HepG2 (cell line): ENCODE measurements at regions not wholly inside any gene's neighbourhood (a gene's known extent, or its start where the extent isn't known, plus 50 kb on each side); places are given as distances from the start of the nearest gene placed in this dataset.

Source experiments
- CAMTA2 ChIP-seq: sonication (generic); formaldehyde crosslinking; IDR thresholded peaks from 2 replicates; pipeline ENCODE4 v1.4.0; 2020; ENCODE audit warnings: mild to moderate bottlenecking, missing genetic modification reagents, borderline replicate concordance
- FOSL1 ChIP-seq: sonication (generic); formaldehyde crosslinking; IDR thresholded peaks from 2 replicates; pipeline ENCODE4 v1.9.0; 2021; ENCODE audit warnings: missing genetic modification reagents, borderline replicate concordance
- HNF4G ChIP-seq, 2 experiments: sonication (generic) in 1 of 2; formaldehyde crosslinking in 1 of 2; IDR thresholded peaks; 2 replicates each; pipeline versions ENCODE4 v1.4.0 to v1.6.1; 2011 to 2020; ENCODE audit warnings: borderline replicate concordance in 2 of 2, low read depth in 2 of 2, mild to moderate bottlenecking in 2 of 2, low read length in 1 of 2, missing genetic modification reagents in 1 of 2, moderate library complexity in 1 of 2
- KLF16 ChIP-seq, 2 experiments: sonication (generic) in 1 of 2; formaldehyde crosslinking in 1 of 2; IDR thresholded peaks; 2 replicates each; pipeline versions ENCODE4 v1.6.1 to v1.8.0; 2016 to 2023; ENCODE audit warnings: missing genetic modification reagents in 2 of 2, missing compliant biosample characterization in 1 of 2
- MTF1 ChIP-seq: sonication (generic); formaldehyde crosslinking; IDR thresholded peaks from 2 replicates; pipeline ENCODE4 v1.5.0; 2020; ENCODE audit warnings: missing genetic modification reagents
- NCOR1 ChIP-seq: fragments of 200-600 bp; sonication (generic); IDR thresholded peaks from 2 replicates; pipeline ENCODE4 v1.7.0; 2017; ENCODE audit warnings: antibody characterized with exemption, low read length, borderline replicate concordance
- SETDB1 ChIP-seq: sonication (generic); formaldehyde crosslinking; IDR thresholded peaks from 2 replicates; pipeline ENCODE4 v1.5.1; 2020; ENCODE audit warnings: missing genetic modification reagents, mild to moderate bottlenecking, borderline replicate concordance
- SIX4 ChIP-seq: sonication (generic); formaldehyde crosslinking; IDR thresholded peaks from 2 replicates; pipeline ENCODE4 v1.4.0; 2020; ENCODE audit warnings: missing genetic modification reagents
- THAP8 ChIP-seq: sonication (generic); formaldehyde crosslinking; IDR thresholded peaks from 2 replicates; pipeline ENCODE4 v1.5.1; 2020; ENCODE audit warnings: missing genetic modification reagents, mild to moderate bottlenecking, borderline replicate concordance
- ZFY ChIP-seq: sonication (generic); formaldehyde crosslinking; IDR thresholded peaks from 2 replicates; pipeline ENCODE4 v1.4.0; 2020; ENCODE audit warnings: missing genetic modification reagents
- ZKSCAN8 ChIP-seq: IDR thresholded peaks from 2 replicates; pipeline ENCODE4 v1.6.1; 2016; ENCODE audit warnings: borderline replicate concordance, missing genetic modification reagents, missing compliant biosample characterization
- ZNF672 ChIP-seq: sonication (generic); formaldehyde crosslinking; IDR thresholded peaks from 2 replicates; pipeline ENCODE4 v1.8.1; 2022; ENCODE audit warnings: missing genetic modification reagents
- ZNF772 ChIP-seq: sonication (generic); formaldehyde crosslinking; IDR thresholded peaks from 2 replicates; pipeline ENCODE4 v1.5.0; 2020; ENCODE audit warnings: mild to moderate bottlenecking, missing genetic modification reagents

GRCh38 chr17:31596382-31597323 is 205.2 kb downstream of the RAB11FIP4 start (continued):
- TF ChIP-seq THAP8 (CRISPR knock-in tag) (no peak), FOSL1 (CRISPR knock-in tag) (no peak), HNF4G (IDR thresholded peaks at IDR 0.05; ENCODE audit: borderline replicate concordance, low read depth, low read length) (no peak), HNF4G (CRISPR knock-in tag; IDR thresholded peaks at IDR 0.05; ENCODE audit: borderline replicate concordance, low read depth) (no peak), NCOR1 (no peak), KLF16 (CRISPR knock-in tag; IDR thresholded peaks at IDR 0.05) (no peak), ZNF772 (CRISPR knock-in tag) (no peak), MTF1 (CRISPR knock-in tag) (no peak), SIX4 (CRISPR knock-in tag) (no peak), SETDB1 (CRISPR knock-in tag) (no peak), ZNF672 (CRISPR knock-in tag) (no peak), CAMTA2 (CRISPR knock-in tag) (no peak), ZKSCAN8 (CRISPR knock-in tag) (no peak), ZFY (CRISPR knock-in tag) (0 out of 2 replicates have a peak, but pooled peaks have one; percentile 27)
